GM21717 (cell line): ENCODE measurements at regions not wholly inside any gene's neighbourhood (a gene's known extent, or its start where the extent isn't known, plus 50 kb on each side); places are given as distances from the start of the nearest gene placed in this dataset.
A peak's percentile ranks its signal among the peaks of the same experiment; 100 is the strongest.
"Not testable (repeated sequence)": the region's sequence is repeated elsewhere in the genome, so short reads cannot be mapped to it uniquely, and the experiment has no call there.

ENCODE experiments used
- ATAC-seq: cut with Tn5 transposase; IDR thresholded peaks from one replicate; pipeline ENCODE4 v1.9.1; 2021; ENCODE audit warnings: mild to moderate bottlenecking, moderate library complexity; ENCODE audit not compliant: unreplicated experiment

DNA sequence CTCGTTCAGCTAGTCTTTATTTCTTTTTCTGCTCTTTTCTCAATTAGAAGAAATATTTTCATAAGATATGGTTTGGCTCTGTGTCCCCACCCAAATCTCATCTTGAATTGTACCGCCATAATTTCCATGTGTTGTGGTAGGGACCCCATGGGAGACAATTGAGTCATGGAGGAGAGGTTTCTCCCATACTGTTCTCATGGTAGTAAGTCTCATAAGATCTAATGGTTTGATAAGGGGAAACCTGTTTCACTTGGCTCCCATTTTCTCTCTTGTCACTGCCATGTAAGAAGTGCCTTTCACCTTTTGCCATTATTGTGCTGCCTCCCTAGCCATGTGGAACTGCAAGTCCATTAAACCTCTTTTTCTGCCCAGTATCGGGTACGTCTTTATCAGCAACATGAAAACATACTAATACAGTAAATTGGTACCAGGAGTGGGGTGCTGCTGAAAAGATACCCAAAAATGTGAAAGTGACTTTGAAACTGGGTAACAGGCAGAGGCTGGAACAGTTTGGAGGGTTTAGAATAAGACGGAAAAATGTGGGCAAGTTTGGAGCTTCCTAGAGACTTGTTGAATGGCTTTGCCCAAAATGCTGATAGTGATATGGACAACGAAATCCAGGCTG lies 112.0 kb upstream of the SMARCA2 start:
- not testable (repeated sequence) for ATAC-seq

DNA sequence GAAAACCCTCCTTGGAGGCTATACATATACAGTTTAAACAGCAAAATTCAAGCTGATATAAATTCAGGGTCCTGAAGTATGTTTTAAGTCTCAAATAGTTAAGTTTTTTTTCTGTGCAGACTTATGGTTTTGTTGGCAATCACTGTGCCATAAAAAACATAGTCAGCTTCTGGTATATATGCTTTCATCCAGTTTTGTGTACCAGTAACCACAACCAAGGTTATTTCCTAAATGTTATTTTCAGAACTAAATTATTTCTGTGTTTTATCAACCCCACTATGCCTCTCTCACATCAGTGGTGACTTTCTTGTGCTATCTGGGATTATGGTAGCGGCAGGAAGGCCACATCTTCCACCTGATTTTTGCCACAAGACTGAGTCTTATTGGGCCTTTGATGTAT lies 107.7 kb upstream of the SMARCA2 start:
- ATAC-seq, result no peak

DNA sequence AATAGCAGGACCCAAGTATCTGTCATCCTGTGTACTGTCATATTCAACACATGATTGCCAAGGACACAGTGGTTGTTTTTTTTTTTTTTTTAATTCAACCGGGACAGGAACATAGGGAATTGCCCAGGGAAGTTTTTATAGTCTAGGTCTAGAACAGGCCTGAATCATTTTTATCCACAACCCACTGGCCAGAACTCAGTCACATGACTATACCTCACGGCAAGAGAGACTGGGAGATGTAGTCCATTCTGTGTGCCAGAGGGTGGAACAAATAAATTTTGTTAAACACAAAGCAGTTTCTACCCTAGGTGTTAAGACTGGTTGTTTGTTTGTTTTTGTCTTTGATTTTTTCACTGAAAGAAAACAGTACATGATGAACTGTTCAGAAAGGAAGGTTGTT lies 105.8 kb upstream of the SMARCA2 start:
- ATAC-seq, result no peak

- ATAC-seq, result no peak
These were observed 104.8 kb upstream of the SMARCA2 start for GRCh38 chr9:1910269-1910811.

GRCh38 chr9:1913631-1914330 lies 101.4 kb upstream of the SMARCA2 start:
- ATAC-seq, result no peak

DNA sequence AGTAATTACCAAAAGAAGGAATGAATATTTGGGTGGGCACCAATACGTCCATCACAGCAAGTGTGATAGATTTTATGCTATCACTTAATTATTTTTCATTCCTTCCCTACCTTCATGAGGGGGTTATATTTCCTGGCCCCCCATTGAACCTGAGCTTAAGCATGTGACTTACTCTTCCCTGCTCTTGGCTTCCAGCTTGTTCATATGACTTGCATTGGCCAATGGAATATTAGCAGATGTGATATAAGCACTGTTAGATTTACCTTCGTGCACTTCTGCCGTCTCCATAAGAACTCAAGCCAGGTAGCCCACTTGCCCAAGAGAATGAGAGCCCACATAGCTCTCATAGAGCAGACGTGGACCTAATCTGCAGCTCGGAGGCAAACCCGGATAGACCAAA lies 99.1 kb upstream of the SMARCA2 start:
- no peak for ATAC-seq

DNA sequence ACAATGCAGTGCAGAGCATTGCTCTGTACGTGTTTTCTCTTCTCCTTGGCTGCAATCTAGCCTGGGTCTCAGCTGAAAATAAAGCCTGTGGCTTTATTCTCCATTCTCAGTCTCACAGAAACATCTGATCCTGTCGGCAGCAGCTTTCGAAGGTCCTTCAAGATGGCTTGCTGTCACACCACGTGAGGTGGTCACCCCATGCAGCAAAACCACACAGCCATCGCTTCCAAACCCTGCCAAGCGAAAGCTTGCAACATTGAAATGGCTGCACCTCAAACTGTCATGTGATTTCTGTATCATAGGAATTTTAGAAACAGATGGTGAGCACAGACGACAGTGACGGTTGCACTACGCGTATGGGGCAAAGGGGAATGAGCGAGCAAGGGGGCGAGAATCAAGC lies 98.5 kb upstream of the SMARCA2 start:
- no peak for ATAC-seq

DNA sequence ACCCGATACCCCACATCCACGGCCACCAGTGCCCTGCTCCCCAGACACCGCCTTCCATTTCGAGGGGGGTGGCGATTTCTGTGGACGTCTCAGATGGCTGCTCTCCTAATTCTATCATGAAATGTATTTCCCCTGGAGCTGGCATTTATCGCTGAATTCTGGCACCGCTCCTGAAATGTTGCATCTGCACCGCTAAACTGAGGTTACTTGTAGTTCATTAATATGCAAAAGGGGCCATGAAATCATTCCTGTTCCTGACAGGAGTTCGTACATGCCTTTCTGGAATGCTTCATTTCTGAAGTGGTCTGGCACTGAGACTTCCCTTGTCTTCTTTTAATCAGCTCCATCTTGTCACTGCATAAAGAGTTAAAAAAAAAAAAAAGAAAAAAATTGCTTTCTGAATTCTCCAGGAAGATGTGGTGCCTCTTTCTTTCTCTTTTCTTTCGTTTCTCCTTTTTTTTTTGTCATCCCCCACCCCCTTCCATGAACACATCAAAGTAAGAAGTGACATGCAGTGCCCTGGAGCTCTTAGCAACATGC lies 97.7 kb upstream of the SMARCA2 start:
- ATAC-seq, result no peak

DNA sequence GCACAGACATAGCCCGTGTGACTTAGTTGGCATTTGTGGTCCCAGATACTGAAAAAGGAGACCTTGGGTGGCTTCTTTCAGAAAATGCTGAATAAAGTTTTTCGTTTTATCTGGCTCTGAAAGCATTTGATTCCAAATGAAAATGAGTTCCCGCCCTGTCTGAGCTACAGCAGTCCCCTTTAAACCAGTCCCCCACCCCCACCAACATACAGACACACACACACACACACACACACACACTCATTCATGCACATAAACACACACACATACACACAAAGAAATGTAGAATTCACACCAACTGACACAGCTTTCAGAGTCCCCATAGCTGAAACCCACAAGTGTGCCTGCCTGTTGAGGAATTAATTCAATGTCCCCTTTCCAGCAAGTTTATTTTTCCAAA lies 97.0 kb upstream of the SMARCA2 start:
- ATAC-seq, result no peak

- no peak for ATAC-seq
These were observed 96.5 kb upstream of the SMARCA2 start for GRCh38 chr9:1918622-1919021.

- ATAC-seq, result no peak
These were observed 95.9 kb upstream of the SMARCA2 start for GRCh38 chr9:1919229-1919628.

DNA sequence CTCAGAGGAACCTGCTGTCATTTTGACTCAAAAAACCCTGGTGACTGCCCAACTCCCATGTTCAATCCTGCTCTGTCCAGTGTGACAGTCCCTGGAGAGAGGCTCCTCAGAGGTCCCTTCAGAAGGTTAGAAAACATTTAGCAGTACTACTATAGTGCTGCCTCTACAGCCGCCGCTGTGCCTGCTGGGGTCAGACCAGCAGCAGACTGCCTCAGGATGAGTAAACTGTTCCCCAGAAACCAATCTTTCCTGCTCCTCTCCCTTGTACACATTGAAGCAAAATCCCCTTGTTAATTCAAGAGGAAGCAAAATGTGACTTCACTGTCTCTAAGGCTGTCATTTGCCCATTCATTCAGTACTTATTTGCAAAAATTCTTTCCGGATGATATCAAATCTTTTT lies 94.8 kb upstream of the SMARCA2 start:
- ATAC-seq, result no peak

DNA sequence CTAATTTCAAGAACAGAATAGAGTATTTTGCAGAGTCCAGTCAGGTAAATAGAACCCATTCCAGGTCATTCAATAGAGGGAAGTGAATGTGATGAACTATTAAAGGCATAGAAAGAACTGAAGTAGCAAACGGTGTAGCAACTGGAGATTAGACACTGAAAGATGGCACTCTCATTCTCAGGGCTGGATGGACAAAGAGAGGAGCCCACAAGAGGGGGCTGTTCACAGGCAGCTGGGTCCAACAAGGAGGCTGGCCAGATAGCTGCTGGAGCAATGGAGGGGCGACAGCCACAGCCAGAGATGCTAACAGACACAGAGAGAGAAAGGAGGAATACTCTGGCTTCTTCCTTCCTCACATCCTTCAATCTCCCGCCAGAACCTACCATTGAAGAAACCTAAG lies 93.1 kb upstream of the SMARCA2 start:
- ATAC-seq, result no peak

DNA sequence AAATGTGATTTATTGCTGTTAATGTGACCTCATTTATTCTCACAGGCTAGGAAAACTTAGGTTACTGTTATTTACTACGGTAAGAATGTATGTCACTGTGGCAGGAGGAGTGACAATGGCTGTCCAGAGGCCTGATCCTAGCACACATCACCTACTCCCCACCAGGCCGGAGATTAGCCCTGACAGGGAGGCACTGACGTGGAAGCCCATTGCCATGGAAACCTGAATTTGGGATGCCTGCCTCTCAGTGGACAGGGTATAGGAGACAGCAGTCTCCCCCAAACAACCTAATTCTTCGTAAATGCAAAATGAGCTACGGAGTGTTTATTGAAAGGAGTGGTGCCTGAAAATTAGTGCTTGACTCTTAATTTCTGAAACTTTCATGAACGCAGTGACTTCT lies 87.6 kb upstream of the SMARCA2 start:
- ATAC-seq, result no peak

- no peak for ATAC-seq
These were observed 86.0 kb upstream of the SMARCA2 start for GRCh38 chr9:1929134-1929533.

DNA sequence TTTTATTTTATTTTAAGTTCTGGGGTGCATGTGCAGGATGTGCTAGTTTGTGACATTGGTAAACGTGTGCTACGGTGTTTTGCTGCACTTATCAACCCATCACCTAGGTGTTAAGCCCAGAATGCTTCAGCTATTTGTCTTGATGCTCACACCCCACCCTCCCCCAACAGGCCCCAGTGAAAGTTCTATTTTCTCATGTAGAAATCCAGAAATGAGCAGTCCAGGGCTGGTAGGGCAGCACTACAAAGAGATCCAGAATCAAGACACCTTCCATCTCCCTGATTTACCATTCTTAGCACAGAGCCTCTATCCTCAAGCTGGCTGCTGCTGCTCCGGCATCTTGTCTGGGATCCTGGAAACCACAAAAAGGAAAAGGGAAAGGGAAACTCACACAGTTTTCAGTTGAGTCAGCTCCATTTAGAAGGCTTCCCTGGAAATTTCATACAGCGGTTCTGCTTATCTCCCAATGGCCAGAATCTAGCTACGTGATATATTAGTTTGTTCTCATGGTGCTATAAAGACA lies 85.4 kb upstream of the SMARCA2 start:
- ATAC-seq, result peak; percentile 73

GRCh38 chr9:1930245-1930736 lies 84.9 kb upstream of the SMARCA2 start:
- peak; percentile 64 for ATAC-seq

- peak; percentile 33 for ATAC-seq
These were observed 77.0 kb upstream of the SMARCA2 start for GRCh38 chr9:1938135-1938534.

GRCh38 chr9:1938675-1939170 lies 76.4 kb upstream of the SMARCA2 start:
- ATAC-seq, result peak; percentile 78

DNA sequence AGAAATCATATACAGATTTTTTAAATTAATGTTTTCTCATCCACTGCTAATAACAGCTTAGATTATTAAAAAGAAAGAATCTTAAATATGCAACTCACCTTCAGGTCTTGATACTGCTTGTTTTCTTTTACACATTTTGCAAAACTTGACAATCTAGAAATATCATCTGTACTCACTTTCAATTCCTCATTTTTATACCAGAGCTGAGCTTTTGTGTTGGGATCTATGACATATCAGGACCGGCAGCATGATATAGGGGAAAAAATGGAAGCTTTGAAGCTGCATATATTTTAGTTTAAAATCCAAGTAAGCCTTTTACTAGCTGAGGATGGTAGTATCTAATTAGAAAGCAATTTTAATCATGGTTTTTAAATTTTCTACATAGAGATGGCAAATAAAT lies 75.7 kb upstream of the SMARCA2 start:
- ATAC-seq, result no peak

DNA sequence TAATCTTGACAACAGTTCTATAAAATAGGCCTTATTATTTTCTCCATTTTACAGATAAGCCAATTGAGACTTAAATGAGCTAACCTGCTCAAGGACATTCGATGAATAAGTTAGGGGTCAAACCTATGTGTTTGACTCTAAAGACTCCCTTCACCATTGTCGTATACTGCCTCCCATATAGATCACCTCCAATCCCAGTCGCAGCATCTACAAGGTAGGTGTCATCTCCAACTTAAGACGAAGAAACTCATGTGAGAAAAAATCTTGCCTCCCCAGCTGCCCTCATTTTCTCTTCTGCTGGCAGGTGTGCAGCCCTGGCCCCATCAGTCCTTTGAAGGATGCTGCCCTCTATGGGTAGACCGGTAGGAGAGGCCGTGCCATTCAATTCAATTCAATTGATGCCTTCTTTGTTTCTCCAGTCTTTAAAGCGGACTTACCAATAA lies 75.2 kb upstream of the SMARCA2 start:
- ATAC-seq, result peak; percentile 81

DNA sequence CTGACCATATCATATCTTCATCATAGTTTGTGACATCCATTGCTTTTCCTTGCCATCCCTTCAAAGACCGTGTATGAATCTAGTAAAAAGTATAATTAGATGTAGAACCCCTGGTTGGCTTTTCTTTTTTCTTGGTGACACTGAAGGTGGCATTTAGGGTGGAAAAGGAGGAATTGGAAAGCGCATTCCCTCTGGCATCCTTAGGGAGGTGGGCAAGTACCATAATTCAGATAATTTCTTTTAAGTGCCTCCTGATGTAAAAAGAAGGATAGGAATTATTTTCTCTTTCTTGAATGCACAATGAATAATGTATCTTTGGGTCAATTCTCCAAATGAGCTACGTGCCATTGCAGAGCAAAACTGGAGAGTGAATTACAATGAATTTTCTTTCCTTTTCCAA lies 73.2 kb upstream of the SMARCA2 start:
- ATAC-seq, result no peak
